BJ (cell line): ENCODE measurements at regions not wholly inside any gene's neighbourhood (a gene's known extent, or its start where the extent isn't known, plus 50 kb on each side); places are given as distances from the start of the nearest gene placed in this dataset.
"Not testable (repeated sequence)": the region's sequence is repeated elsewhere in the genome, so short reads cannot be mapped to it uniquely, and the experiment has no call there.

ENCODE experiments used
- CTCF ChIA-PET: fragments of 350-600 bp; formaldehyde crosslinking; extraction: SDS; loops from one replicate; lab custom pipeline; 2021; ENCODE audit warnings: antibody characterized with exemption, inconsistent platforms; lab: Yijun Ruan, JAX
- POLR2A ChIA-PET: fragments of 300-600 bp; sonication (Branson Sonifier 250); formaldehyde crosslinking; extraction: SDS; loops from one replicate; lab custom pipeline; 2021; ENCODE audit warnings: antibody characterized with exemption; lab: Charles Lee
- DNase-seq: peaks from one replicate; pipeline ENCODE4 v3.0.0-alpha.2; 2011; ENCODE audit warnings: low read depth
- H3K27me3 ChIP-seq: 2 replicates; pipeline ENCODE4 v1.6.0; 2011; ENCODE audit warnings: low read length; ENCODE audit not compliant: control insufficient read depth, insufficient read depth
- H3K36me3 ChIP-seq: 2 replicates; pipeline ENCODE4 v1.5.1; 2011; ENCODE audit warnings: low read length; ENCODE audit not compliant: control insufficient read depth, insufficient read depth
- H3K4me3 ChIP-seq: 2 replicates; pipeline ENCODE4 v1.5.1; 2011; ENCODE audit warnings: low read depth, mild to moderate bottlenecking, control low read depth, low read length
- CTCF ChIP-seq: IDR thresholded peaks from 2 replicates; pipeline ENCODE4 v1.5.1; 2011; ENCODE audit warnings: low read depth, mild to moderate bottlenecking, control low read depth, inconsistent platforms, low read length, moderate library complexity; ENCODE audit not compliant: insufficient read depth

- H3K36me3 ChIP-seq, CTCF ChIA-PET, DNase-seq, H3K27me3 ChIP-seq, POLR2A ChIA-PET, H3K4me3 ChIP-seq: not testable (repeated sequence)
These were observed 61.7 kb downstream of the RHOU start for GRCh38 chr1:228796945-228797344.

GRCh38 chr1:228798035-228798434 is 62.8 kb downstream of the RHOU start:
- CTCF ChIA-PET = no interaction called here
- no peak for DNase-seq
- TF ChIP-seq CTCF = no peak
- POLR2A ChIA-PET = no interaction called here
- Histone ChIP-seq H3K27me3 (no peaks in the 10 kb centered on the region; the same call in 1 of the 2 replicates), H3K4me3 (no peak overlapping the region), H3K36me3 (no peaks in the 10 kb centered on the region)

GRCh38 chr1:228798548-228798947 is 63.3 kb downstream of the RHOU start:
- no peak for DNase-seq
- no peak for TF ChIP-seq CTCF
- H3K27me3 ChIP-seq = no peaks in the 10 kb centered on the region; the same call in 1 of the 2 replicates
- no peaks in the 10 kb centered on the region for H3K36me3 ChIP-seq
- ChIA-PET POLR2A (interaction anchor here (0.6 kb wide), 1 partner anchor 129 kb away, joined by 4 read pairs; no protein-coding TSS in a partner anchor), CTCF (interaction anchor here (0.6 kb wide), 1 partner anchor 124 kb away, joined by 3 read pairs; no protein-coding TSS in a partner anchor)
- no peak overlapping the region for H3K4me3 ChIP-seq

- H3K36me3 ChIP-seq = no peaks in the 10 kb centered on the region
- TF ChIP-seq CTCF = no peak
- ChIA-PET CTCF (interaction anchor here (1.2 kb wide), 1 partner anchor 12 kb away, joined by 3 read pairs; no protein-coding TSS in a partner anchor), POLR2A (no interaction called here)
- no peaks in the 10 kb centered on the region; the same call in 1 of the 2 replicates for H3K27me3 ChIP-seq
- no peak for DNase-seq
- H3K4me3 ChIP-seq = no peak overlapping the region
These were observed 64.6 kb downstream of the RHOU start for GRCh38 chr1:228799924-228800323.

GRCh38 chr1:228801068-228801467 is 65.8 kb downstream of the RHOU start:
- no peaks in the 10 kb centered on the region for H3K36me3 ChIP-seq
- no peak for TF ChIP-seq CTCF
- H3K4me3 ChIP-seq = no peak overlapping the region
- ChIA-PET POLR2A (no interaction called here), CTCF (no interaction called here)
- no peak for DNase-seq
- no peaks in the 10 kb centered on the region; the same call in 1 of the 2 replicates for H3K27me3 ChIP-seq
